ENCODE measurements at regions not wholly inside any gene's neighbourhood (a gene's known extent, or its start where the extent isn't known, plus 50 kb on each side); places are given as distances from the start of the nearest gene placed in this dataset.

DNA sequence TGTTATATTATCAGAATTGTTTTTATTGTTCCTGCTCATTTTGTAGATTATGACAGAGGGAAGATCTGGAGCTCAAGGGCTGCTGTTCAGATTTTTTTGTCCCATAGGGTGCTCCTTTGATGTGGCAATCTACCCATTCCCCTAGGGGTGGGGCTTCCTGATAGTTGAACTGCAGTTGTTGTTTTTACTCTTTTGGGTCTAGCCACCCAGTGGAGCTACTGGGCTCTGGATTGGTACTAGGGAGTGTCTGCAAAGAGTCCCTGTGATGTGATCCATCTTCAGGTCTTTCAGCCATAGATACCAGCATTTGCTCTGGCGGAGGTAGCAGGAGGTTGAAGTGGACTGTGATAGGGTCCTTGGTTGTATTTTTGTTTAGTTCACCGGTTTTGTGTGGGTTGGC is 57.9 kb upstream of the SLCO1B1 start:
- no peak for FAIRE-seq
- no peak overlapping the region for H3K4me2 ChIP-seq (ENCODE audit: control insufficient read depth, insufficient read depth)

More for the DNA sequence above, 57.9 kb upstream of the SLCO1B1 start:
- no TSS peak for BruUV-seq (replicated peaks)
- RAD21 ChIA-PET (ENCODE audit: unreplicated experiment): no interaction called here
- no peaks in the 10 kb centered on the region for H4K20me1 ChIP-seq (ENCODE audit: control insufficient read depth, insufficient read depth)
- DNase-seq (ENCODE audit: low read depth, low spot score) (no peak), ATAC-seq (no peak)
- no peaks in the 10 kb centered on the region for H3K9me3 ChIP-seq (replicated peaks; ENCODE audit: control insufficient read depth, insufficient read depth, low read length)
- intact Hi-C loops (cut with micrococcal nuclease; ENCODE audit: unreplicated experiment): no loop called here
- H3K27me3 ChIP-seq (replicated peaks in 1 of 2; ENCODE audit: control insufficient read depth in 2 of 2, insufficient read depth in 2 of 2, low read length in 1 of 2): no peaks in the 10 kb centered on the region
- CTCF ChIA-PET: no interaction called here
- no peak overlapping the region for H2AFZ ChIP-seq (ENCODE audit: control insufficient read depth, low read depth, low read length)
- H3K36me3 ChIP-seq (ENCODE audit: control insufficient read depth in 2 of 2, insufficient read depth in 2 of 2, low read length in 1 of 2): no peaks in the 10 kb centered on the region
- SMC1A ChIA-PET (ENCODE audit: uncharacterized antibody, unreplicated experiment): interaction anchor here (1.3 kb wide), 1 partner anchor 124 kb away, joined by 3 read pairs; no protein-coding TSS in a partner anchor
- in situ Hi-C loops (cut with MboI): no loop called here
- no peak for TF ChIP-seq RELA (IDR thresholded peaks at IDR 0.05; ENCODE audit: borderline replicate concordance, partially characterized antibody)
- no peak for TF ChIP-seq GABPA (IDR thresholded peaks at IDR 0.05; ENCODE audit: low read depth)
- TF ChIP-seq, protein P1, sequence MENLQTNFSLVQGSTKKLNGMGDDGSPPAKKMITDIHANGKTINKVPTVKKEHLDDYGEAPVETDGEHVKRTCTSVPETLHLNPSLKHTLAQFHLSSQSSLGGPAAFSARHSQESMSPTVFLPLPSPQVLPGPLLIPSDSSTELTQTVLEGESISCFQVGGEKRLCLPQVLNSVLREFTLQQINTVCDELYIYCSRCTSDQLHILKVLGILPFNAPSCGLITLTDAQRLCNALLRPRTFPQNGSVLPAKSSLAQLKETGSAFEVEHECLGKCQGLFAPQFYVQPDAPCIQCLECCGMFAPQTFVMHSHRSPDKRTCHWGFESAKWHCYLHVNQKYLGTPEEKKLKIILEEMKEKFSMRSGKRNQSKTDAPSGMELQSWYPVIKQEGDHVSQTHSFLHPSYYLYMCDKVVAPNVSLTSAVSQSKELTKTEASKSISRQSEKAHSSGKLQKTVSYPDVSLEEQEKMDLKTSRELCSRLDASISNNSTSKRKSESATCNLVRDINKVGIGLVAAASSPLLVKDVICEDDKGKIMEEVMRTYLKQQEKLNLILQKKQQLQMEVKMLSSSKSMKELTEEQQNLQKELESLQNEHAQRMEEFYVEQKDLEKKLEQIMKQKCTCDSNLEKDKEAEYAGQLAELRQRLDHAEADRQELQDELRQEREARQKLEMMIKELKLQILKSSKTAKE (IDR thresholded peaks at IDR 0.05; ENCODE audit: low read depth, poor library complexity, severe bottlenecking): no peak
- TF ChIP-seq SIN3A (IDR thresholded peaks at IDR 0.05; ENCODE audit: low read depth, low read length): no peak
- TF ChIP-seq ATF7 (IDR thresholded peaks at IDR 0.05; ENCODE audit: low read depth): no peak
- TF ChIP-seq, protein P2, sequence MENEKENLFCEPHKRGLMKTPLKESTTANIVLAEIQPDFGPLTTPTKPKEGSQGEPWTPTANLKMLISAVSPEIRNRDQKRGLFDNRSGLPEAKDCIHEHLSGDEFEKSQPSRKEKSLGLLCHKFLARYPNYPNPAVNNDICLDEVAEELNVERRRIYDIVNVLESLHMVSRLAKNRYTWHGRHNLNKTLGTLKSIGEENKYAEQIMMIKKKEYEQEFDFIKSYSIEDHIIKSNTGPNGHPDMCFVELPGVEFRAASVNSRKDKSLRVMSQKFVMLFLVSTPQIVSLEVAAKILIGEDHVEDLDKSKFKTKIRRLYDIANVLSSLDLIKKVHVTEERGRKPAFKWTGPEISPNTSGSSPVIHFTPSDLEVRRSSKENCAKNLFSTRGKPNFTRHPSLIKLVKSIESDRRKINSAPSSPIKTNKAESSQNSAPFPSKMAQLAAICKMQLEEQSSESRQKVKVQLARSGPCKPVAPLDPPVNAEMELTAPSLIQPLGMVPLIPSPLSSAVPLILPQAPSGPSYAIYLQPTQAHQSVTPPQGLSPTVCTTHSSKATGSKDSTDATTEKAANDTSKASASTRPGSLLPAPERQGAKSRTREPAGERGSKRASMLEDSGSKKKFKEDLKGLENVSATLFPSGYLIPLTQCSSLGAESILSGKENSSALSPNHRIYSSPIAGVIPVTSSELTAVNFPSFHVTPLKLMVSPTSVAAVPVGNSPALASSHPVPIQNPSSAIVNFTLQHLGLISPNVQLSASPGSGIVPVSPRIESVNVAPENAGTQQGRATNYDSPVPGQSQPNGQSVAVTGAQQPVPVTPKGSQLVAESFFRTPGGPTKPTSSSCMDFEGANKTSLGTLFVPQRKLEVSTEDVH (IDR thresholded peaks at IDR 0.05; ENCODE audit: low read depth, partially characterized antibody): no peak
- no peak for TF ChIP-seq YBX1 (IDR thresholded peaks at IDR 0.05)
- TF ChIP-seq SUPT20H (IDR thresholded peaks at IDR 0.05; ENCODE audit: borderline replicate concordance, control insufficient read depth, low read depth, low read length): no peak
- POLR2A ChIA-PET: no interaction called here
- no peak overlapping the region for H3K9ac ChIP-seq (ENCODE audit: control insufficient read depth, insufficient read depth, low read length)
- H3K79me2 ChIP-seq (ENCODE audit: control insufficient read depth, insufficient read depth, low read length): no peaks in the 10 kb centered on the region
- H3K4me1 ChIP-seq (ENCODE audit: control insufficient read depth, insufficient read depth, low read length): no peaks in the 10 kb centered on the region
- no peak overlapping the region for H3K4me3 ChIP-seq
- H3K27ac ChIP-seq (ENCODE audit: control insufficient read depth, insufficient read depth): no peak overlapping the region
- WGBS (ENCODE audit: insufficient coverage, insufficient replicate concordance, low lambda C conversion rate, missing lambda C conversion rate): 48% methylated on average over 2 of the region's 2 CpGs

Data from GM12878 (cell line).